HFFc6 (cell line): ENCODE measurements at regions not wholly inside any gene's neighbourhood (a gene's known extent, or its start where the extent isn't known, plus 50 kb on each side); places are given as distances from the start of the nearest gene placed in this dataset.
A peak's percentile ranks its signal among the peaks of the same experiment; 100 is the strongest.

Experiments
- DNase-seq: peaks from one replicate; pipeline ENCODE4 v3.0.0-alpha.2; 2018
- H3K27ac Mint-ChIP-seq: 2 replicates; pipeline ENCODE4 v1.8.0; 2020; ENCODE audit warnings: mild to moderate bottlenecking, mixed read lengths
- H3K27me3 Mint-ChIP-seq: 2 replicates; pipeline ENCODE4 v1.8.0; 2021; ENCODE audit warnings: mild to moderate bottlenecking, moderate library complexity, mixed read lengths; ENCODE audit not compliant: insufficient read depth
- H3K36me3 Mint-ChIP-seq: 2 replicates; pipeline ENCODE4 v1.8.0; 2021; ENCODE audit warnings: low read depth, mixed read lengths
- H3K4me1 Mint-ChIP-seq: 2 replicates; pipeline ENCODE4 v1.8.0; 2020; ENCODE audit warnings: low read depth, mixed read lengths
- H3K4me3 Mint-ChIP-seq: 2 replicates; pipeline ENCODE4 v1.8.0; 2020; ENCODE audit warnings: mild to moderate bottlenecking, moderate library complexity, mixed read lengths
- H3K9me3 Mint-ChIP-seq: 2 replicates; pipeline ENCODE4 v1.8.0; 2020; ENCODE audit warnings: mild to moderate bottlenecking, mixed read lengths
- TF ChIP-seq, protein P1 (sequence below): fragments of 200-600 bp; sonication (generic); IDR thresholded peaks from 2 replicates; pipeline ENCODE4 v1.5.0; 2021; ENCODE audit warnings: antibody characterized with exemption, mild to moderate bottlenecking

DNA sequence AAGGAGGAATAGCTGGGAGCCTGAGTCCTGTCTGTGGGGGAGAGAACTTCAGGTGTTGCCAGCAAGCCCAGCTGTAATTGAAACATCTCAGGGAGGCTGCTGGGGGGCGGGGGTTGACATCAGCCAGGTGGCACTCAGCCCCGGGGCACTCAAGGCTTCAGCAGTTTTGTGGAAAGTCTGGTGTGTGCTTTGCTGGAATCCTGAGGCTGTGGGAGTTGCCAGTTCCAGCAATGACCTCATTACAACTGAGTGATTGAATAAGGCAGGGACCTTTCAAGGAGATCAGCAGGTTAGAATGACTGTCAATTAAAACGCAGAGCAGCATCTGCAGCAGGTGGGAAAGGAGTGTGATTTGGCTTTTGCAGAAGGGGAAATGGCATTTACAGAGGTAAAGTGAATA is 75.7 kb downstream of the FAM43A start:
- Mint-ChIP-seq H3K4me1 (no peaks in the 10 kb centered on the region), H3K27me3 (peaks cover 41% of the 10 kb centered on the region), H3K9me3 (no peaks in the 10 kb centered on the region), H3K27ac (no peak overlapping the region), H3K36me3 (no peaks in the 10 kb centered on the region), H3K4me3 (no peak overlapping the region)
- TF ChIP-seq, protein P1, sequence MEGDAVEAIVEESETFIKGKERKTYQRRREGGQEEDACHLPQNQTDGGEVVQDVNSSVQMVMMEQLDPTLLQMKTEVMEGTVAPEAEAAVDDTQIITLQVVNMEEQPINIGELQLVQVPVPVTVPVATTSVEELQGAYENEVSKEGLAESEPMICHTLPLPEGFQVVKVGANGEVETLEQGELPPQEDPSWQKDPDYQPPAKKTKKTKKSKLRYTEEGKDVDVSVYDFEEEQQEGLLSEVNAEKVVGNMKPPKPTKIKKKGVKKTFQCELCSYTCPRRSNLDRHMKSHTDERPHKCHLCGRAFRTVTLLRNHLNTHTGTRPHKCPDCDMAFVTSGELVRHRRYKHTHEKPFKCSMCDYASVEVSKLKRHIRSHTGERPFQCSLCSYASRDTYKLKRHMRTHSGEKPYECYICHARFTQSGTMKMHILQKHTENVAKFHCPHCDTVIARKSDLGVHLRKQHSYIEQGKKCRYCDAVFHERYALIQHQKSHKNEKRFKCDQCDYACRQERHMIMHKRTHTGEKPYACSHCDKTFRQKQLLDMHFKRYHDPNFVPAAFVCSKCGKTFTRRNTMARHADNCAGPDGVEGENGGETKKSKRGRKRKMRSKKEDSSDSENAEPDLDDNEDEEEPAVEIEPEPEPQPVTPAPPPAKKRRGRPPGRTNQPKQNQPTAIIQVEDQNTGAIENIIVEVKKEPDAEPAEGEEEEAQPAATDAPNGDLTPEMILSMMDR: no peak
- no peak for DNase-seq

DNA sequence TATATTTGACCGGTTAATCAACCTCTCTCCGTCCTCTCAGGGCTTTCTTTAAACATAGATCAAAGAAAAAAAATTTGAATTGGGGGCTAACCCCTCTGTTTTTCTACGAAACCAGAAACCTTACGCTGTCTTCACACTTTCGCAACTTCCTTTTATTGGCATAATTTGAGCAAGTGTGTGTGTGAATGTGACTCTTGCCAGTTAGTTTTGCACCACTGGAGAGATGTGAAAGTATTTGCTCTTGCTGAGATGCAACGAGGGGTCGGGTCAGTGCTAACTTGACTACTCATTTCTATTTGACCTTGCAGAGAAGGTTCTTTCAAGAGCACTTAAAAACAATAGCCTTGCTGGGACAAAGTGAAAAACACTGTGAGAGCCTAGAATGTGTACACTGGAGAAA is 81.2 kb downstream of the FAM43A start:
- TF ChIP-seq, protein P1: no peak
- Mint-ChIP-seq H3K9me3 (no peaks in the 10 kb centered on the region), H3K4me3 (no peak overlapping the region), H3K36me3 (no peaks in the 10 kb centered on the region), H3K27me3 (peaks cover 26% of the 10 kb centered on the region), H3K4me1 (peaks cover 12% of the 10 kb centered on the region), H3K27ac (no peak overlapping the region)
- no peak for DNase-seq

DNA sequence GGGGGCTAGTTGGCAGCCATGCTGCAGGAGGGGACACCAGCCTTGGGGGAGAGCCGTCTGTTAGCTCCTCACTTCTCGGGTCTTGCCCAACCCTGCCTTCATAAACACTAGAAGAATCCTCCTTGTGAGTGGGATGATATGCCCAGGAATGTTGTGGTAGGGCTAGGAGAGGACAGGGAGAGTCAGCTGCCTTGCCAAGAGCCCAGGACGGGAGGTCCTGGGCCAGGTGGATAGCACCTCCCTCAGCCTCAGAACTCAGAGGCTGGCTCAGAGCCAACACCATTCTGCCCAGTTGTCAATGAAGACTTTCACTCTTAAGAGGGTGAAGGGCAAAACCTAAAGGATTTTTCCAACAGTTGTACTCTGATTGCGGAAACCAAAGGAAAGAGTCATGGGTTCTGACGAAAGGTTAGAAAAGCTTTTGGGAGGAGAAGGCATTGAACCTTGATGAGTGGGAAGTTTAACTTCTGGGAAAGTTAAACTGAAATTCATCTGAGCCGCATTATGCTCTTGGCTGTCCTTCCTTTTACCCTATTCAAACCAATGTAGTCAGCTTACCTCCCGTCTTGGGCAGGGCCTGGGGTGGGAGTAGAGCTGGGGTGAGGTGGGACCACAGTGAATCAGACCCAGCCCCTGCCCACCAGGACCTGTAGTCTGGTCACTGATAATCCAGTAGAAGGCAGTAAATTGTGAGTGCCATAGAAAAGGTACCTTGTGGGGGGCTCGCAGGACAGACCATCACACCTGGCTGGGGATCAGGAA is 81.9 kb downstream of the FAM43A start:
- TF ChIP-seq, protein P1: no peak
- Mint-ChIP-seq H3K36me3 (no peaks in the 10 kb centered on the region), H3K9me3 (no peaks in the 10 kb centered on the region), H3K27ac (no peak overlapping the region), H3K4me1 (peaks cover 13% of the 10 kb centered on the region), H3K27me3 (peaks cover 25% of the 10 kb centered on the region), H3K4me3 (no peak overlapping the region)
- DNase-seq: no peak

DNA sequence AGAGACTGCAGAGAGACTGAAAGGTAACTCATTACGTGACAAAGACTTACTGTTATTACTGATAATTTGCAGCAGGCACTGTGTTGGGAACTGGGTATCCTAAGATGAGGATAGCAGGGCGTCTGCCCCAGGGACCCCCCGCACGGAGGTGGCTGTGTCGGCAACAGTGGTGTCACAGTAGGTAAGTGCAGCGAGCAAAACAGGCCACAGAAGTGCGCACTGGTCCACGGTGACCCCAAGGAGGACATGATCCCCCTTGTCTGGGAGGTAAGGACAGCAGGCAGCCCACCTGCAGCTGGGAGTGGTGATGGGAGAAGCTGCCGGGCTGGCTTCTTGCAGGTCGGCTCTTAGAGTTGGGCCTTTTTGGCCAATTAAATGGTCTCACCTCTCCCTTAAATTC is 82.9 kb downstream of the FAM43A start:
- Mint-ChIP-seq H3K27ac (no peak overlapping the region), H3K27me3 (peaks cover 25% of the 10 kb centered on the region), H3K9me3 (no peaks in the 10 kb centered on the region), H3K4me3 (no peak overlapping the region; the same call in 1 of the 2 replicates), H3K36me3 (no peaks in the 10 kb centered on the region), H3K4me1 (peaks cover 23% of the 10 kb centered on the region)
- TF ChIP-seq, protein P1: no peak
- DNase-seq: no peak

DNA sequence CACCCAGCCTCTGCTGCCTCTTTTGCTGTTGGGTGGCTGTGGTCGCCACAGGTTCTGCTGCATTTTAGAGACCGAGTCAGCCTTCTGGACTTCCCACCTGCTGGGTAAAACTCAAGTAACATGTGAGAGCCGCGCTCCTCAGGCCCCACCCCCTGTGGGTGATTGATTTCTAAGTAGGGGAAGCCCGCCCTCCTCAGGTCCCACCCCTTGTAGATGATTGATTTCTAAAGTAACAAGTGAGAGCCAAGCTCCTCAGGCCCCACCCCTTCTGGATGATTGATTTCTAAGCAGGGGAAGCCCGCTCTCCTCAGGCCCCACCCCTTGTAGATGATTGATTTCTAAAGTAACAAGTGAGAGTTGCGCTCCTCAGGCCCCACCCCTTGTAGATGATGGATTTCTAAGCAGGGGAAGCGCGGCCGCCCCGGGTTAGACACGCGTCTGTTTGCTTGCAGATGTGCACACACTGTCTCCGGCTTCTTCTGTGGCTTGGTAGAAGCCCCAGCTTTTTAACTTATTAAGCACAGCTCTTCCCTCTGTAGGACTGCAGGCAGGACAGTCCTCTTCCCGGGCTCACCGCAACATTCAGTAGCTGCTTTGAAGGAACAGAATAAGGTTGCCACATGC is 83.4 kb downstream of the FAM43A start:
- Mint-ChIP-seq H3K27me3 (peaks cover 23% of the 10 kb centered on the region), H3K4me3 (peak overlapping the region; percentile 83), H3K9me3 (no peaks in the 10 kb centered on the region), H3K36me3 (no peaks in the 10 kb centered on the region), H3K4me1 (peaks cover 23% of the 10 kb centered on the region), H3K27ac (no peak overlapping the region)
- TF ChIP-seq, protein P1: no peak
- DNase-seq: peak; percentile 83
